GM12878 (cell line): ENCODE measurements at regions not wholly inside any gene's neighbourhood (a gene's known extent, or its start where the extent isn't known, plus 50 kb on each side); places are given as distances from the start of the nearest gene placed in this dataset.

ENCODE experiments used
- ATAC-seq: fragments of 200-7000 bp; cut with Tn5 transposase; 3 replicates; pipeline ENCODE4 v1.9.1; 2020; ENCODE audit warnings: mild to moderate bottlenecking, moderate library complexity
- BruUV-seq: library from RNA; stranded (reverse); fragments of 400-500 nt; replicated peaks from 2 replicates; lab custom pipeline; 2021; lab: Mats Ljungman, UMichigan
- CTCF ChIA-PET: fragments of 300-600 bp; sonication (Branson Sonifier 250); formaldehyde crosslinking; extraction: SDS; loops from one replicate; lab custom pipeline; 2021; ENCODE audit warnings: inconsistent platforms; lab: Yijun Ruan, JAX
- POLR2A ChIA-PET: fragments of 350-600 bp; formaldehyde crosslinking; extraction: SDS; loops from one replicate; lab custom pipeline; 2021; ENCODE audit warnings: inconsistent platforms; lab: Charles Lee
- RAD21 ChIA-PET: fragments of 300-600 bp; sonication (Branson Sonifier 250); formaldehyde crosslinking; loops from one replicate; lab custom pipeline; 2023; ENCODE audit warnings: antibody characterized with exemption; ENCODE audit not compliant: unreplicated experiment; lab: Charles Lee
- SMC1A ChIA-PET: fragments of 300-600 bp; sonication (Branson Sonifier 250); formaldehyde crosslinking; loops from one replicate; lab custom pipeline; 2023; ENCODE audit not compliant: unreplicated experiment, uncharacterized antibody; lab: Charles Lee
- DNase-seq: peaks from one replicate; pipeline ENCODE4 v3.0.0-alpha.2; 2011; ENCODE audit warnings: low read depth, low spot score
- FAIRE-seq: peaks from 3 replicates; lab custom pipeline; 2011; peaks lifted over from hg19 to GRCh38; lab: Jason Lieb, UNC
- H2AFZ ChIP-seq: 2 replicates; pipeline ENCODE4 v1.6.0; 2011; ENCODE audit warnings: low read depth, low read length, control low read depth; ENCODE audit not compliant: control insufficient read depth
- H3K27ac ChIP-seq: 2 replicates; pipeline ENCODE4 v1.5.1; 2011; ENCODE audit warnings: control low read depth; ENCODE audit not compliant: control insufficient read depth, insufficient read depth
- H3K27me3 ChIP-seq, 2 experiments: replicated peaks in 1 of 2; 2 replicates each; pipeline versions ENCODE4 v1.6.0 to v1.6.1; 2011; ENCODE audit warnings: low read length in 1 of 2; ENCODE audit not compliant: control insufficient read depth in 2 of 2, insufficient read depth in 2 of 2
- H3K36me3 ChIP-seq, 2 experiments: 2 replicates each; pipeline ENCODE4 v1.5.1; 2011; ENCODE audit warnings: low read length in 1 of 2; ENCODE audit not compliant: control insufficient read depth in 2 of 2, insufficient read depth in 2 of 2
- H3K4me1 ChIP-seq: 2 replicates; pipeline ENCODE4 v1.6.1; 2011; ENCODE audit warnings: mild to moderate bottlenecking, low read length, moderate library complexity, mixed read lengths; ENCODE audit not compliant: control insufficient read depth, insufficient read depth
- H3K4me2 ChIP-seq: 2 replicates; pipeline ENCODE4 v1.6.0; 2011; ENCODE audit warnings: control low read depth; ENCODE audit not compliant: control insufficient read depth, insufficient read depth
- H3K4me3 ChIP-seq: fragments of 200-600 bp; sonication (generic); 2 replicates; pipeline ENCODE4 v1.5.1; 2016
- H3K79me2 ChIP-seq: 2 replicates; pipeline ENCODE4 v1.6.0; 2011; ENCODE audit warnings: low read length; ENCODE audit not compliant: control insufficient read depth, insufficient read depth
- H3K9ac ChIP-seq: 2 replicates; pipeline ENCODE4 v1.8.0; 2011; ENCODE audit warnings: low read length, control low read depth, mixed read lengths; ENCODE audit not compliant: control insufficient read depth, insufficient read depth
- H3K9me3 ChIP-seq: replicated peaks from 3 replicates; pipeline ENCODE4 v1.5.1; 2011; ENCODE audit warnings: mild to moderate bottlenecking, low read length; ENCODE audit not compliant: control insufficient read depth, insufficient read depth
- H4K20me1 ChIP-seq: 2 replicates; pipeline ENCODE4 v1.6.0; 2011; ENCODE audit not compliant: control insufficient read depth, insufficient read depth
- CBX5 ChIP-seq: sonication (generic); IDR thresholded peaks from 2 replicates; pipeline ENCODE4 v1.6.1; 2016; ENCODE audit warnings: low read depth, moderate library complexity, mild to moderate bottlenecking, inconsistent platforms
- EGR1 ChIP-seq, 2 experiments: IDR thresholded peaks; 1 replicate in 1 of 2; 2 replicates in 1 of 2; pipeline ENCODE4 v1.6.1; 2011 to 2012; ENCODE audit warnings: low read depth in 2 of 2, low read length in 2 of 2, borderline replicate concordance in 1 of 2, mild to moderate bottlenecking in 1 of 2, moderate library complexity in 1 of 2
- ESRRA ChIP-seq: IDR thresholded peaks from 2 replicates; pipeline ENCODE4 v1.6.1; 2012; ENCODE audit warnings: mild to moderate bottlenecking, low read length, improper control_type of control experiment
- ETV6 ChIP-seq, 2 experiments: fragments of 450-650 bp in 1 of 2; IDR thresholded peaks in 1 of 2; conservative IDR thresholded peaks in 1 of 2; 2 replicates each; pipeline ENCODE4 v1.6.1; 2014; ENCODE audit warnings: antibody characterized with exemption in 1 of 2, borderline replicate concordance in 1 of 2, low read depth in 1 of 2, mild to moderate bottlenecking in 1 of 2, moderate library complexity in 1 of 2
- HDGF ChIP-seq: fragments of 450-650 bp; IDR thresholded peaks from 2 replicates; pipeline ENCODE4 v1.6.1; 2016; ENCODE audit warnings: antibody characterized with exemption
- MYC ChIP-seq: IDR thresholded peaks from 2 replicates; pipeline ENCODE4 v1.6.1; 2011; ENCODE audit warnings: mild to moderate bottlenecking, low read length, moderate library complexity, inconsistent platforms; ENCODE audit not compliant: insufficient read depth, insufficient replicate concordance, insufficient read length, severe bottlenecking
- PAX5 ChIP-seq: IDR thresholded peaks from 2 replicates; pipeline ENCODE4 v1.6.1; 2011; ENCODE audit warnings: low read depth, low read length, borderline replicate concordance
- RAD21 ChIP-seq: IDR thresholded peaks from 2 replicates; pipeline ENCODE4 v1.6.1; 2011; ENCODE audit warnings: mild to moderate bottlenecking, low read depth, low read length, moderate library complexity; ENCODE audit not compliant: insufficient read depth
- SMARCA5 ChIP-seq: fragments of 450-650 bp; IDR thresholded peaks from 2 replicates; pipeline ENCODE4 v1.6.1; 2017; ENCODE audit warnings: mild to moderate bottlenecking
- SP1 ChIP-seq: IDR thresholded peaks from one replicate; pipeline ENCODE4 v1.6.1; 2011; ENCODE audit warnings: low read depth, low read length
- SRF ChIP-seq, 2 experiments: IDR thresholded peaks; 2 replicates each; pipeline ENCODE4 v1.6.1; 2011; ENCODE audit warnings: low read depth in 2 of 2, low read length in 2 of 2, mild to moderate bottlenecking in 1 of 2, moderate library complexity in 1 of 2
- YBX1 ChIP-seq: fragments of 450-650 bp; IDR thresholded peaks from 2 replicates; pipeline ENCODE4 v1.6.1; 2016; ENCODE audit warnings: antibody characterized with exemption
- ZNF207 ChIP-seq: fragments of 450-650 bp; IDR thresholded peaks from 2 replicates; pipeline ENCODE4 v1.6.1; 2014; ENCODE audit warnings: antibody characterized with exemption, mild to moderate bottlenecking, borderline replicate concordance
- ZNF24 ChIP-seq: fragments of 450-650 bp; IDR thresholded peaks from 2 replicates; pipeline ENCODE4 v1.6.1; 2017; ENCODE audit warnings: antibody characterized with exemption, mild to moderate bottlenecking
- in situ Hi-C: fragments of 300-500 bp; cut with MboI; formaldehyde crosslinking; loops from 9 replicates; pipeline ENCODE4 v1.14.3; 2018; ENCODE audit warnings: mixed read lengths
- intact Hi-C: fragments of 100-400 bp; cut with micrococcal nuclease; formaldehyde crosslinking; loops from one replicate; pipeline ENCODE4 v1.14.2; 2022; ENCODE audit not compliant: unreplicated experiment
- TF ChIP-seq, protein P1 (sequence below): IDR thresholded peaks from 2 replicates; pipeline ENCODE4 v1.6.1; 2011; ENCODE audit warnings: mild to moderate bottlenecking, low read depth, low read length, moderate library complexity; ENCODE audit not compliant: insufficient replicate concordance
- TF ChIP-seq, protein P2 (sequence below): IDR thresholded peaks from 2 replicates; pipeline ENCODE4 v1.6.1; 2011; ENCODE audit warnings: borderline replicate concordance, low read depth, mild to moderate bottlenecking, moderate library complexity, mixed read lengths, low read length; ENCODE audit not compliant: insufficient read depth; ENCODE audit errors: extremely low read length
- TF ChIP-seq, protein P3 (sequence below): fragments of 450-650 bp; IDR thresholded peaks from 2 replicates; pipeline ENCODE4 v1.6.1; 2017; ENCODE audit warnings: mild to moderate bottlenecking, moderate library complexity
- TF ChIP-seq, protein P4 (sequence below): IDR thresholded peaks from 2 replicates; pipeline ENCODE4 v1.6.1; 2012; ENCODE audit warnings: low read depth, low read length, improper control_type of control experiment
- TF ChIP-seq, protein P5 (sequence below): IDR thresholded peaks from 2 replicates; pipeline ENCODE4 v1.6.1; 2012; ENCODE audit warnings: low read depth, low read length, improper control_type of control experiment

DNA sequence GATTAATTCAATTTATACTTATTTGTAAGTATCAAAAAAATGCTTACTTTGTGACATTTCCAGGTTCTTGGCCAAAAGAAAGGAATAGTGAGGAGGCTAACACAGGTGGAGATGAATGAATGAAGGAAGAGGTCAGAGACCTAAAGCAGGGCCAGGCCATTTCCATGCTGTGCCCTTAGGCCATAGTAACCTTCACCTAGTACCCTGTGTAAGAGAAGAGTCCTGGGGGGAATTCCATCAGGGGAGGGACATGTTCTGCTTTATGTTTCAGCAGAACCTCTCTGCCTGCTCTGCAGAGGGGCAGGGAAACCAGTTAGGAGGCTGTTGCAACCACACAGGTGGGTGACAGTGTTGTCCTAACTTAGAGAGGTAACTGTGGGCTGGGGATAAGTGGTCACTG lies 204.2 kb upstream of the CDH20 start:
- BruUV-seq = no TSS peak
- intact Hi-C loops = no loop called here
- ChIA-PET CTCF (no interaction called here), RAD21 (no interaction called here), SMC1A (no interaction called here), POLR2A (no interaction called here)
- Histone ChIP-seq H3K36me3 (no peaks in the 10 kb centered on the region), H2AFZ (no peak overlapping the region), H3K27ac (no peak overlapping the region), H3K9ac (no peak overlapping the region), H3K4me1 (no peaks in the 10 kb centered on the region), H3K79me2 (no peaks in the 10 kb centered on the region), H3K9me3 (no peaks in the 10 kb centered on the region), H3K27me3 (no peaks in the 10 kb centered on the region), H3K4me2 (no peak overlapping the region), H3K4me3 (no peak overlapping the region), H4K20me1 (no peaks in the 10 kb centered on the region)
- ATAC-seq (no peak), FAIRE-seq (no peak), DNase-seq (no peak)
- in situ Hi-C loops = no loop called here
- TF ChIP-seq SRF (IDR thresholded peaks at IDR 0.05; ENCODE audit: low read depth in 2 of 2, low read length in 2 of 2) (no peak), HDGF (no peak), ESRRA (no peak), SMARCA5 (no peak), ETV6 (conservative IDR thresholded peaks at IDR 0.05 in 1 of 2, IDR thresholded peaks at IDR 0.05 in 1 of 2; ENCODE audit: borderline replicate concordance in 1 of 2, low read depth in 1 of 2) (no peak), MYC (no peak), CBX5 (no peak), RAD21 (no peak), PAX5 (no peak), EGR1 (IDR thresholded peaks at IDR 0.05; ENCODE audit: borderline replicate concordance in 1 of 2, low read depth in 2 of 2, low read length in 2 of 2) (no peak), SP1 (no peak), ZNF207 (no peak), ZNF24 (no peak), YBX1 (no peak)
- TF ChIP-seq, protein P1, sequence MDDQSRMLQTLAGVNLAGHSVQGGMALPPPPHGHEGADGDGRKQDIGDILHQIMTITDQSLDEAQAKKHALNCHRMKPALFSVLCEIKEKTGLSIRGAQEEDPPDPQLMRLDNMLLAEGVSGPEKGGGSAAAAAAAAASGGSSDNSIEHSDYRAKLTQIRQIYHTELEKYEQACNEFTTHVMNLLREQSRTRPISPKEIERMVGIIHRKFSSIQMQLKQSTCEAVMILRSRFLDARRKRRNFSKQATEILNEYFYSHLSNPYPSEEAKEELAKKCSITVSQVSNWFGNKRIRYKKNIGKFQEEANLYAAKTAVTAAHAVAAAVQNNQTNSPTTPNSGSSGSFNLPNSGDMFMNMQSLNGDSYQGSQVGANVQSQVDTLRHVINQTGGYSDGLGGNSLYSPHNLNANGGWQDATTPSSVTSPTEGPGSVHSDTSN = no peak
- TF ChIP-seq, protein P2, sequence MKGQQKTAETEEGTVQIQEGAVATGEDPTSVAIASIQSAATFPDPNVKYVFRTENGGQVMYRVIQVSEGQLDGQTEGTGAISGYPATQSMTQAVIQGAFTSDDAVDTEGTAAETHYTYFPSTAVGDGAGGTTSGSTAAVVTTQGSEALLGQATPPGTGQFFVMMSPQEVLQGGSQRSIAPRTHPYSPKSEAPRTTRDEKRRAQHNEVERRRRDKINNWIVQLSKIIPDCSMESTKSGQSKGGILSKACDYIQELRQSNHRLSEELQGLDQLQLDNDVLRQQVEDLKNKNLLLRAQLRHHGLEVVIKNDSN = no peak
- TF ChIP-seq, protein P3, sequence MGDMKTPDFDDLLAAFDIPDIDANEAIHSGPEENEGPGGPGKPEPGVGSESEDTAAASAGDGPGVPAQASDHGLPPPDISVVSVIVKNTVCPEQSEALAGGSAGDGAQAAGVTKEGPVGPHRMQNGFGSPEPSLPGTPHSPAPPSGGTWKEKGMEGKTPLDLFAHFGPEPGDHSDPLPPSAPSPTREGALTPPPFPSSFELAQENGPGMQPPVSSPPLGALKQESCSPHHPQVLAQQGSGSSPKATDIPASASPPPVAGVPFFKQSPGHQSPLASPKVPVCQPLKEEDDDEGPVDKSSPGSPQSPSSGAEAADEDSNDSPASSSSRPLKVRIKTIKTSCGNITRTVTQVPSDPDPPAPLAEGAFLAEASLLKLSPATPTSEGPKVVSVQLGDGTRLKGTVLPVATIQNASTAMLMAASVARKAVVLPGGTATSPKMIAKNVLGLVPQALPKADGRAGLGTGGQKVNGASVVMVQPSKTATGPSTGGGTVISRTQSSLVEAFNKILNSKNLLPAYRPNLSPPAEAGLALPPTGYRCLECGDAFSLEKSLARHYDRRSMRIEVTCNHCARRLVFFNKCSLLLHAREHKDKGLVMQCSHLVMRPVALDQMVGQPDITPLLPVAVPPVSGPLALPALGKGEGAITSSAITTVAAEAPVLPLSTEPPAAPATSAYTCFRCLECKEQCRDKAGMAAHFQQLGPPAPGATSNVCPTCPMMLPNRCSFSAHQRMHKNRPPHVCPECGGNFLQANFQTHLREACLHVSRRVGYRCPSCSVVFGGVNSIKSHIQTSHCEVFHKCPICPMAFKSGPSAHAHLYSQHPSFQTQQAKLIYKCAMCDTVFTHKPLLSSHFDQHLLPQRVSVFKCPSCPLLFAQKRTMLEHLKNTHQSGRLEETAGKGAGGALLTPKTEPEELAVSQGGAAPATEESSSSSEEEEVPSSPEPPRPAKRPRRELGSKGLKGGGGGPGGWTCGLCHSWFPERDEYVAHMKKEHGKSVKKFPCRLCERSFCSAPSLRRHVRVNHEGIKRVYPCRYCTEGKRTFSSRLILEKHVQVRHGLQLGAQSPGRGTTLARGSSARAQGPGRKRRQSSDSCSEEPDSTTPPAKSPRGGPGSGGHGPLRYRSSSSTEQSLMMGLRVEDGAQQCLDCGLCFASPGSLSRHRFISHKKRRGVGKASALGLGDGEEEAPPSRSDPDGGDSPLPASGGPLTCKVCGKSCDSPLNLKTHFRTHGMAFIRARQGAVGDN = no peak
- TF ChIP-seq, protein P4, sequence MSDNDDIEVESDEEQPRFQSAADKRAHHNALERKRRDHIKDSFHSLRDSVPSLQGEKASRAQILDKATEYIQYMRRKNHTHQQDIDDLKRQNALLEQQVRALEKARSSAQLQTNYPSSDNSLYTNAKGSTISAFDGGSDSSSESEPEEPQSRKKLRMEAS = no peak
- TF ChIP-seq, protein P5, sequence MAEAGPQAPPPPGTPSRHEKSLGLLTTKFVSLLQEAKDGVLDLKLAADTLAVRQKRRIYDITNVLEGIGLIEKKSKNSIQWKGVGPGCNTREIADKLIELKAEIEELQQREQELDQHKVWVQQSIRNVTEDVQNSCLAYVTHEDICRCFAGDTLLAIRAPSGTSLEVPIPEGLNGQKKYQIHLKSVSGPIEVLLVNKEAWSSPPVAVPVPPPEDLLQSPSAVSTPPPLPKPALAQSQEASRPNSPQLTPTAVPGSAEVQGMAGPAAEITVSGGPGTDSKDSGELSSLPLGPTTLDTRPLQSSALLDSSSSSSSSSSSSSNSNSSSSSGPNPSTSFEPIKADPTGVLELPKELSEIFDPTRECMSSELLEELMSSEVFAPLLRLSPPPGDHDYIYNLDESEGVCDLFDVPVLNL = no peak
